Osteocyte (in vitro differentiated cells): ENCODE measurements at regions not wholly inside any gene's neighbourhood (a gene's known extent, or its start where the extent isn't known, plus 50 kb on each side); places are given as distances from the start of the nearest gene placed in this dataset.

ENCODE experiments used
- DNase-seq: peaks from one replicate; pipeline ENCODE4 v3.0.0; 2021; ENCODE audit warnings: mixed read lengths; ENCODE audit not compliant: unreplicated experiment; ENCODE audit errors: extremely low spot score
- H3K27ac Mint-ChIP-seq: one replicate; pipeline ENCODE4 v1.8.0; 2021; ENCODE audit warnings: mild to moderate bottlenecking, mixed read lengths; ENCODE audit not compliant: unreplicated experiment
- H3K27me3 Mint-ChIP-seq: one replicate; pipeline ENCODE4 v1.8.0; 2021; ENCODE audit warnings: mixed read lengths; ENCODE audit not compliant: unreplicated experiment
- H3K36me3 Mint-ChIP-seq: one replicate; pipeline ENCODE4 v1.8.0; 2021; ENCODE audit warnings: mixed read lengths; ENCODE audit not compliant: unreplicated experiment
- H3K4me1 Mint-ChIP-seq: one replicate; pipeline ENCODE4 v1.8.0; 2021; ENCODE audit warnings: mixed read lengths; ENCODE audit not compliant: unreplicated experiment
- H3K4me3 Mint-ChIP-seq: one replicate; pipeline ENCODE4 v1.8.0; 2021; ENCODE audit warnings: mild to moderate bottlenecking, moderate library complexity, mixed read lengths; ENCODE audit not compliant: unreplicated experiment
- H3K9me3 Mint-ChIP-seq: one replicate; pipeline ENCODE4 v1.8.0; 2021; ENCODE audit warnings: mixed read lengths; ENCODE audit not compliant: unreplicated experiment
- TF ChIP-seq, protein P1 (sequence below): fragments of 200-600 bp; sonication (generic); IDR thresholded peaks from 2 replicates; pipeline ENCODE4 v1.5.0; 2021; ENCODE audit warnings: antibody characterized with exemption, mild to moderate bottlenecking, moderate library complexity

DNA sequence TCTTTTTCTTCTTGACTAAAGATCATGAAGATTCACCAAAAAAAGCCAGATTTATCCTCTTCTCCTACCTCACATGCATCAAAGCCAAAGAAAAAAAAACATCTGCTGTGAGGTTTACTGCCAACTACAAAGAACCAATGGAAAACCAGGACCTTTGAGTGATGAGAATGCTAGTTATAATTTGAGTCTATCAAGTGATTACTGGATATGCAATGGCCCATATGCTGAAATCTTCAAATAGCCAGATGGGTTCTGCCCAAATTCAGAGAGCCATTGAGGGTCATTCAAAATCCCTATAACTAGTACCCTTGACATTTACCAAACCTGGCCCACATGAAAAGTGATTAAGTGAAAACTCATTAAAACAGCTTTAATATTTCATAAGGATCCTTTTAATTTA lies 78.4 kb upstream of the ACO1 start:
- Mint-ChIP-seq H3K27ac (no peak overlapping the region), H3K9me3 (peaks cover 14% of the 10 kb centered on the region), H3K36me3 (no peaks in the 10 kb centered on the region), H3K27me3 (peaks cover 8% of the 10 kb centered on the region), H3K4me1 (no peaks in the 10 kb centered on the region), H3K4me3 (no peak overlapping the region)
- TF ChIP-seq, protein P1, sequence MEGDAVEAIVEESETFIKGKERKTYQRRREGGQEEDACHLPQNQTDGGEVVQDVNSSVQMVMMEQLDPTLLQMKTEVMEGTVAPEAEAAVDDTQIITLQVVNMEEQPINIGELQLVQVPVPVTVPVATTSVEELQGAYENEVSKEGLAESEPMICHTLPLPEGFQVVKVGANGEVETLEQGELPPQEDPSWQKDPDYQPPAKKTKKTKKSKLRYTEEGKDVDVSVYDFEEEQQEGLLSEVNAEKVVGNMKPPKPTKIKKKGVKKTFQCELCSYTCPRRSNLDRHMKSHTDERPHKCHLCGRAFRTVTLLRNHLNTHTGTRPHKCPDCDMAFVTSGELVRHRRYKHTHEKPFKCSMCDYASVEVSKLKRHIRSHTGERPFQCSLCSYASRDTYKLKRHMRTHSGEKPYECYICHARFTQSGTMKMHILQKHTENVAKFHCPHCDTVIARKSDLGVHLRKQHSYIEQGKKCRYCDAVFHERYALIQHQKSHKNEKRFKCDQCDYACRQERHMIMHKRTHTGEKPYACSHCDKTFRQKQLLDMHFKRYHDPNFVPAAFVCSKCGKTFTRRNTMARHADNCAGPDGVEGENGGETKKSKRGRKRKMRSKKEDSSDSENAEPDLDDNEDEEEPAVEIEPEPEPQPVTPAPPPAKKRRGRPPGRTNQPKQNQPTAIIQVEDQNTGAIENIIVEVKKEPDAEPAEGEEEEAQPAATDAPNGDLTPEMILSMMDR, result no peak
- DNase-seq, result no peak

DNA sequence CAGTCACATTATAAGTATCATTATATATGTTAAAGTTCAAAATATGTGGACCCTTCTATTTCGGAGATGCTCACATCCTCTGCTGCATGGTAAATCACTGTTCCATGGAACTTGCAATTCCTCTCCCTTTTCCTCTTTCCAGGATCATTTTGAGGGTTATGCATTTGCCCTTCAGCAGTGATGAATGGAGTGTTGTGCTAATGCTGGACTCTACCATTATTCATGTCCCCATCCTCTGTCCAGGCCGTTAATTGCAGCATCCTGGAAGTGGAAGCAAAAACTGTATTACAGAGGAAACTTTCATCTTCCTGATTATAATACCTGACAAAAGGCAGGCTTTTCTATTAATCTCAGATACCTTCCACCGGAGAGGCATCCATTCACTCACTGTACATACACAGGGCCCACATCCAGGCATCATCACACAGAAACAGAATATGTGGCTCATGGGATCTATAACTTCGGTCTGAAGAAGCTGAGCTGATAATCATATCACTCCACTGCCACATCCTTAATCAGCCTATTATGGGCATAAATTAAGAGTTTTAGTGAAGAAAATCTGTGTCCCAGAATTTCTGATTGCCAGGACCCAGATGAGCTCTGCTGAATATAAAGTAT lies 65.0 kb upstream of the ACO1 start:
- no peak for DNase-seq
- no peaks in the 10 kb centered on the region for H3K4me1 Mint-ChIP-seq
- H3K36me3 Mint-ChIP-seq, result no peaks in the 10 kb centered on the region
- H3K9me3 Mint-ChIP-seq, result peaks cover 4% of the 10 kb centered on the region
- no peak overlapping the region for H3K4me3 Mint-ChIP-seq
- H3K27me3 Mint-ChIP-seq, result no peaks in the 10 kb centered on the region
- TF ChIP-seq, protein P1, result no peak
- no peak overlapping the region for H3K27ac Mint-ChIP-seq

DNA sequence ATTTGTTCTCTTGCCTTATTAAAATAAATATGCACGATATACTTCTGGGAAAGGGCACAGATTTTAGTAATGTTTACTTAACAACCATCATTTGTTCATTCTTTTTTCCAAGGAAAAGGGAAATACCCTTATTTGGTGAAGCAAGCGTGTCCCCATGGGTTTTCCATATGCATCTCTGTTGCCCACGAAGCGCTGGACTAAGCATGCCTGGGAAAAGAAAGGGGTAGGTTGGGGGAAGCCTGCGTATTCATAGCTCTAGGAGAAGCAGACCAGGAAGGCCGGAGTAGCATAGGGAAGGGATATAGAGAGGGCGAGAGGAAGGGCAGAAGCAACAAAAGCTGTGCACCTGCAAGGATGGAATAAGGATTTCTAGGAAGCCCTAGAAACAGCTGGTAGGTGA lies 61.8 kb upstream of the ACO1 start:
- H3K4me1 Mint-ChIP-seq, result no peaks in the 10 kb centered on the region

DNA sequence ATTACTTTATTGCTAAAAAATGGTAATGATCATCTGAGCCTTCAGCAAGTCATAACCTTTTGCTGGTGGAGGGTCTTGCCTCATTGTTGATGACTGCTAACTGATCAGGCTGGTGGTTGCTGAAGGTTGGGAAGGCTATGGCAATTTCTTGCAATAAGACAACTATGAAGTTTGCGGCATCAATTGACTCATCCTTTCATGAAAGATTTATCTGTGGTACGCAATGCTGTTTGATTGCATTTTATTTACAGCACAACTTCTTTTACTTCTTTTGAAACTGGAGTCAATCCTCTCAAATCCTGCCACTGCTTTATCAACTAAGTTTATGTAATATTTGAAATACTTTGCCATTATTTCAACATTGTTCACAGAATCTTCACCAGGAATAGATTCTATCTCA lies 58.3 kb upstream of the ACO1 start:
- no peak for DNase-seq
- Mint-ChIP-seq H3K9me3 (no peaks in the 10 kb centered on the region), H3K27ac (no peak overlapping the region), H3K4me3 (no peak overlapping the region), H3K4me1 (no peaks in the 10 kb centered on the region), H3K27me3 (peaks cover 6% of the 10 kb centered on the region), H3K36me3 (no peaks in the 10 kb centered on the region)
- TF ChIP-seq, protein P1, result no peak

More for the DNA sequence above, 61.8 kb upstream of the ACO1 start:
- Mint-ChIP-seq H3K9me3 (no peaks in the 10 kb centered on the region), H3K27me3 (peaks cover 2% of the 10 kb centered on the region), H3K4me3 (no peak overlapping the region), H3K27ac (no peak overlapping the region), H3K36me3 (no peaks in the 10 kb centered on the region)
- TF ChIP-seq, protein P1, result no peak
- DNase-seq, result no peak

DNA sequence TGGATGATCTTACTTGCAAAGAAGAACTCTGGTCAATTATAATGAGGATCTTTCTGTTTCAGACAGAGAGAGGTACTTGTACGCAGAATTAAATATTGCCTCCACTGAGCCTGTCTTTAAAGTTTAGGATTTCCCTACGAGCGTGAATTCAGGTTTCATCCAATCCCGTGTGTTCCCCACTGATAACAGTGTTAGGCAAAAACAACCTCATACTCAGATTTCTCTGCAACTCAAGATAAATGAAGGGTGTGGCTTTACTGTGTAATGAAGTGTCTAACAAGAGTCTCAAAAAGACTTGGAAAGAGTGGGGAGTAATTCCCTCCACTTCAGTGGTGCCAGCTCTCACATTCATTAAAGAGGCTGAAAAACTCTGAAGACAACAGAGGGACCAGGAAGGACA lies 53.2 kb upstream of the ACO1 start:
- no peaks in the 10 kb centered on the region for H3K9me3 Mint-ChIP-seq
- no peak overlapping the region for H3K27ac Mint-ChIP-seq
- no peaks in the 10 kb centered on the region for H3K36me3 Mint-ChIP-seq
- peaks cover 14% of the 10 kb centered on the region for H3K27me3 Mint-ChIP-seq
- no peak for DNase-seq
- no peak overlapping the region for H3K4me3 Mint-ChIP-seq
- H3K4me1 Mint-ChIP-seq, result no peaks in the 10 kb centered on the region
- TF ChIP-seq, protein P1, result no peak
